Adrenal gland (tissue), 9 donors: ENCODE measurements at regions not wholly inside any gene's neighbourhood (a gene's known extent, or its start where the extent isn't known, plus 50 kb on each side); places are given as distances from the start of the nearest gene placed in this dataset.

Experiments
- DNase-seq, 7 donors: peaks; one replicate each; pipeline ENCODE4 v3.0.0-alpha.2; 2019 to 2020
- H3K27ac ChIP-seq, 5 donors: fragments of 200-600 bp; sonication (generic) in 4 of 5; 1 replicate in 3 of 5; 2 replicates in 2 of 5; pipeline versions ENCODE4 v1.5.1 to v1.8.0; 2016 to 2020; ENCODE audit warnings: mild to moderate bottlenecking in 1 of 5
- H3K27me3 ChIP-seq: fragments of 200-600 bp; 2 replicates; pipeline ENCODE4 v1.8.0; 2021
- H3K36me3 ChIP-seq, 2 donors: fragments of 200-600 bp; replicated peaks in 1 of 2; 1 replicate in 1 of 2; 2 replicates in 1 of 2; pipeline versions ENCODE4 v1.5.1 to v1.8.0; 2018 to 2022
- H3K4me1 ChIP-seq, 2 donors: fragments of 200-600 bp; replicated peaks in 1 of 2; 1 replicate in 1 of 2; 2 replicates in 1 of 2; pipeline versions ENCODE4 v1.5.1 to v1.8.0; 2018 to 2021
- H3K4me3 ChIP-seq, 4 donors: fragments of 200-600 bp; sonication (generic) in 3 of 4; one replicate each; pipeline ENCODE4 v1.5.1; 2016 to 2018
- H3K9me3 ChIP-seq, 3 donors: fragments of 200-600 bp; sonication (generic) in 1 of 3; replicated peaks in 1 of 3; 1 replicate in 2 of 3; 2 replicates in 1 of 3; pipeline versions ENCODE4 v1.5.1 to v1.8.0; 2016 to 2021
- POLR2A ChIP-seq, 2 donors: fragments of 450-650 bp; IDR thresholded peaks; one replicate each; pipeline ENCODE4 v1.6.1; 2017; ENCODE audit warnings: antibody characterized with exemption in 2 of 2, mild to moderate bottlenecking in 2 of 2, moderate library complexity in 1 of 2
- WGBS, 4 donors: extraction: QIAGEN DNeasy Blood & Tissue Kit in 2 of 4; methylation state at CpG; one replicate each; pipeline versions ENCODE4 v1.1.5 to v1.1.7; 2013 to 2017; 5-methylcytosine and 5-hydroxymethylcytosine counted together
- intact Hi-C, 2 donors: fragments of 100-400 bp; cut with DNase I; formaldehyde crosslinking; loops; one replicate each; pipeline versions ENCODE4 v1.14.1 to v1.15.0; 2022 to 2023
- TF ChIP-seq, protein P1 (sequence below), 6 experiments: fragments of 450-650 bp in 4 of 6; fragments of 200-600 bp in 2 of 6; sonication (generic) in 1 of 6; IDR thresholded peaks; 1 replicate in 5 of 6; 2 replicates in 1 of 6; pipeline versions ENCODE4 v1.5.1 to v1.8.0; 2016 to 2021; ENCODE audit warnings: antibody characterized with exemption in 6 of 6, mild to moderate bottlenecking in 2 of 6, moderate library complexity in 1 of 6
- donor health status: healthy with polysubstance abuse.
- donor health status: Bipolar disorder and iron deficiency.
- donor health status: DM: yes; HTN: yes; CAD: no.
- donor health status: DM: no; HTN: no; CAD: no.
- donor health status: DM: no; HTN: no; CAD: no.

DNA sequence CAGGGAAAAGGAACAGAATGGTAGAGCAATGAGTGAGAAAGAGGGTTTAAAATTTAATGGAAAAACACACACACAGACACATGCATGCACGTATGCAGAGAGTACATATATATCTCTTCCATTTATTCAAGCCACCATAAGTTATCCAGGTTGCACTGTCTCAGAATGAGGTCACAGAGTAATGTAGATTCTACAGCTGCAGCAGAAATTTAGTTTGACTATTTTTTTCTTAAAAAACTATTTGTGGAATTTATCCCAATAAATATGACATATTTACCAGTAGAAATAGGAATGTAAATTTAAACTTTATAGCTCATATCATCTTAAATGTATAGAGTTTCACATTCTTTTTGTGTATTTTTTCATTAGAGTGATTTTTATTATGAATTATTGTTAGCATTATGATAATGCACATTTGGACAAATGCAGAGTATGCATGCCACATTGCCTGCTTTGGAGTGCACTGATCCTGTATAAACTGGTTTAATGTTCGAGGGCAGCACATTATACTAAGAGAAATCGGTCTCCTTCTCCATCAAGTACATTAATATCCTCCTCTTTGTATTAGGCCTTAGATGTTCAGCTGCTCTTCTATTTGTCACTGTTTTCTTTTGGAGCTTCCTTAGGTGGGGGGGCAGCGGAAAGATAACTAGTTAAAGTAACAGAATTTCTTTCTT lies 216.3 kb upstream of the TARS1 start:
- Histone ChIP-seq H3K27ac (no peak overlapping the region), H3K9me3 (no peaks in the 10 kb centered on the region), H3K4me1 (no peaks in the 10 kb centered on the region), H3K4me3 (no peak overlapping the region), H3K27me3 (no peaks in the 10 kb centered on the region), H3K36me3 (no peaks in the 10 kb centered on the region)
- DNase-seq, result no peak
- intact Hi-C loops, result no loop called here
- TF ChIP-seq, protein P1, sequence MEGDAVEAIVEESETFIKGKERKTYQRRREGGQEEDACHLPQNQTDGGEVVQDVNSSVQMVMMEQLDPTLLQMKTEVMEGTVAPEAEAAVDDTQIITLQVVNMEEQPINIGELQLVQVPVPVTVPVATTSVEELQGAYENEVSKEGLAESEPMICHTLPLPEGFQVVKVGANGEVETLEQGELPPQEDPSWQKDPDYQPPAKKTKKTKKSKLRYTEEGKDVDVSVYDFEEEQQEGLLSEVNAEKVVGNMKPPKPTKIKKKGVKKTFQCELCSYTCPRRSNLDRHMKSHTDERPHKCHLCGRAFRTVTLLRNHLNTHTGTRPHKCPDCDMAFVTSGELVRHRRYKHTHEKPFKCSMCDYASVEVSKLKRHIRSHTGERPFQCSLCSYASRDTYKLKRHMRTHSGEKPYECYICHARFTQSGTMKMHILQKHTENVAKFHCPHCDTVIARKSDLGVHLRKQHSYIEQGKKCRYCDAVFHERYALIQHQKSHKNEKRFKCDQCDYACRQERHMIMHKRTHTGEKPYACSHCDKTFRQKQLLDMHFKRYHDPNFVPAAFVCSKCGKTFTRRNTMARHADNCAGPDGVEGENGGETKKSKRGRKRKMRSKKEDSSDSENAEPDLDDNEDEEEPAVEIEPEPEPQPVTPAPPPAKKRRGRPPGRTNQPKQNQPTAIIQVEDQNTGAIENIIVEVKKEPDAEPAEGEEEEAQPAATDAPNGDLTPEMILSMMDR (IDR thresholded peaks at IDR 0.05), result no peak
- TF ChIP-seq POLR2A (IDR thresholded peaks at IDR 0.05), result no peak
- 91 to 95% (median 93%) methylated on average over 4 of the region's 4 CpGs for WGBS, 4 donors

GRCh38 chr5:33227247-33227646 lies 213.5 kb upstream of the TARS1 start:
- no peaks in the 10 kb centered on the region for H3K4me1 ChIP-seq
- H3K27ac ChIP-seq, result no peak overlapping the region
- TF ChIP-seq, protein P1 (IDR thresholded peaks at IDR 0.05), result no peak

DNA sequence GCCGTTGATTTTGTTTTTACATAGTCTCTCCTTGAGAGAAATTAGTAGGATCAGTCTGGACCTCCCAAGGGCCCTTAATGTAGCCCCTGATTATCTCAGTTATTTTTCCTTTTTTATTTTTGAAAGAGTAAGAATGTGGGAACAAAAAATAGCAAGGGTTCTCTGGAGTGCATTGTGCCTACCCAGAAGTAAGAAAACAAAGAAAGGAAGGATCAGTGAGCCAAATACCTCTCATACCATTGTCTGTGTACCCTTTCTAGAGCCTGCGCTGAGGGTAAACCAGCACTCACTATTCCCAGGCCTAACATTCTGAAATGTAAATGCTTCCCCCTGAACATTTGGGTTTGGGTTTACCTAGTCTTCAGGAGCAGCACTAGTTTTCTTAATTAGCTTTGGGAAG lies 213.0 kb upstream of the TARS1 start:
- H3K27ac ChIP-seq, result no peak overlapping the region
- H3K9me3 ChIP-seq, result no peaks in the 10 kb centered on the region

More at GRCh38 chr5:33227247-33227646, 213.5 kb upstream of the TARS1 start:
- DNase-seq, result no peak
- Histone ChIP-seq H3K36me3 (no peaks in the 10 kb centered on the region), H3K4me3 (no peak overlapping the region), H3K9me3 (no peaks in the 10 kb centered on the region), H3K27me3 (no peaks in the 10 kb centered on the region)
- intact Hi-C loops, result no loop called here

GRCh38 chr5:33228149-33228548 lies 212.6 kb upstream of the TARS1 start:
- intact Hi-C loops, result no loop called here
- Histone ChIP-seq H3K36me3 (no peaks in the 10 kb centered on the region), H3K27ac (no peak overlapping the region), H3K4me1 (no peaks in the 10 kb centered on the region), H3K27me3 (no peaks in the 10 kb centered on the region), H3K4me3 (no peak overlapping the region), H3K9me3 (no peaks in the 10 kb centered on the region)
- no peak for DNase-seq
- WGBS, 4 donors, result 90 to 95% (median 92%) methylated on average over 3 of the region's 3 CpGs
- no peak for TF ChIP-seq POLR2A (IDR thresholded peaks at IDR 0.05)
- TF ChIP-seq, protein P1 (IDR thresholded peaks at IDR 0.05), result no peak

More for the DNA sequence above, 213.0 kb upstream of the TARS1 start:
- no peak for DNase-seq
- H3K4me1 ChIP-seq, result no peaks in the 10 kb centered on the region
- H3K36me3 ChIP-seq, result no peaks in the 10 kb centered on the region
- no peak for TF ChIP-seq POLR2A (IDR thresholded peaks at IDR 0.05)
- TF ChIP-seq, protein P1 (IDR thresholded peaks at IDR 0.05), result no peak
- intact Hi-C loops, result no loop called here
- 90 to 93% (median 91%) methylated on average over 2 of the region's 2 CpGs for WGBS, 4 donors
- H3K4me3 ChIP-seq, result no peak overlapping the region
- H3K27me3 ChIP-seq, result no peaks in the 10 kb centered on the region
